Neural progenitor cell (in vitro differentiated cells): ENCODE measurements at regions not wholly inside any gene's neighbourhood (a gene's known extent, or its start where the extent isn't known, plus 50 kb on each side); places are given as distances from the start of the nearest gene placed in this dataset.

Experiments
- DNase-seq: peaks from one replicate; pipeline ENCODE4 v3.0.0-alpha.2; 2016; ENCODE audit warnings: low spot score
- H2AFZ ChIP-seq: fragments of 200-600 bp; sonication (generic); replicated peaks from 2 replicates; pipeline ENCODE4 v1.6.1; 2016; ENCODE audit warnings: antibody characterized with exemption
- H3F3A ChIP-seq: fragments of 200-600 bp; sonication (generic); 2 replicates; pipeline ENCODE4 v1.6.1; 2016; ENCODE audit warnings: antibody characterized with exemption, low read depth
- H3K27ac ChIP-seq: fragments of 200-600 bp; sonication (generic); 2 replicates; pipeline ENCODE4 v1.5.1; 2016; ENCODE audit warnings: mild to moderate bottlenecking
- H3K27me3 ChIP-seq: fragments of 200-600 bp; sonication (generic); 2 replicates; pipeline ENCODE4 v1.6.1; 2016; ENCODE audit warnings: mild to moderate bottlenecking, moderate library complexity
- H3K36me3 ChIP-seq: fragments of 200-600 bp; sonication (generic); 2 replicates; pipeline ENCODE4 v1.5.1; 2016
- H3K4me1 ChIP-seq: fragments of 200-600 bp; sonication (generic); 2 replicates; pipeline ENCODE4 v1.6.1; 2016; ENCODE audit warnings: mixed run types
- H3K4me2 ChIP-seq: fragments of 200-600 bp; sonication (generic); 2 replicates; pipeline ENCODE4 v1.6.1; 2016
- H3K4me3 ChIP-seq: fragments of 200-600 bp; sonication (generic); 2 replicates; pipeline ENCODE4 v1.5.1; 2016
- H3K79me2 ChIP-seq: fragments of 200-600 bp; sonication (generic); 2 replicates; pipeline ENCODE4 v1.6.1; 2016; ENCODE audit warnings: low read depth
- H3K9ac ChIP-seq: fragments of 200-600 bp; sonication (generic); 2 replicates; pipeline ENCODE4 v1.6.1; 2016
- H3K9me3 ChIP-seq: fragments of 200-600 bp; sonication (generic); 2 replicates; pipeline ENCODE4 v1.5.1; 2016; ENCODE audit warnings: low read depth
- H4K20me1 ChIP-seq: fragments of 200-600 bp; sonication (generic); 2 replicates; pipeline ENCODE4 v1.6.1; 2016; ENCODE audit warnings: low read depth
- H3K27ac Mint-ChIP-seq: 3 replicates; pipeline ENCODE4 v1.8.0; 2021; ENCODE audit warnings: mixed read lengths
- H3K27me3 Mint-ChIP-seq: 2 replicates; pipeline ENCODE4 v1.8.0; 2022; ENCODE audit warnings: low read depth, mild to moderate bottlenecking, inconsistent platforms, moderate library complexity, mixed read lengths; ENCODE audit not compliant: insufficient read depth
- H3K36me3 Mint-ChIP-seq: 3 replicates; pipeline ENCODE4 v1.8.0; 2021; ENCODE audit warnings: mixed read lengths
- H3K4me1 Mint-ChIP-seq: 3 replicates; pipeline ENCODE4 v1.8.0; 2021; ENCODE audit warnings: mixed read lengths
- H3K4me3 Mint-ChIP-seq: 3 replicates; pipeline ENCODE4 v1.8.0; 2021; ENCODE audit warnings: mild to moderate bottlenecking, moderate library complexity, mixed read lengths
- H3K9me3 Mint-ChIP-seq: 3 replicates; pipeline ENCODE4 v1.8.0; 2020; ENCODE audit warnings: mixed read lengths
- CTCF ChIP-seq: fragments of 200-600 bp; sonication (generic); IDR thresholded peaks from 2 replicates; pipeline ENCODE4 v1.5.1; 2017; ENCODE audit warnings: antibody characterized with exemption, mild to moderate bottlenecking
- EZH2 ChIP-seq: fragments of 200-600 bp; sonication (generic); IDR thresholded peaks from 2 replicates; pipeline ENCODE4 v1.6.1; 2017; ENCODE audit warnings: antibody characterized with exemption, mild to moderate bottlenecking, moderate library complexity
- EZH2phosphoT487 ChIP-seq: fragments of 200-600 bp; sonication (generic); IDR thresholded peaks from 2 replicates; pipeline ENCODE4 v1.6.1; 2017; ENCODE audit warnings: antibody characterized with exemption

- no peaks in the 10 kb centered on the region for H3K79me2 ChIP-seq
- H4K20me1 ChIP-seq, result no peaks in the 10 kb centered on the region
- H3K9ac ChIP-seq, result no peak overlapping the region
- peaks cover 14% of the 10 kb centered on the region for H3K4me1 ChIP-seq
- H3K9me3 ChIP-seq, result no peaks in the 10 kb centered on the region
- Mint-ChIP-seq H3K4me1 (peaks cover 18% of the 10 kb centered on the region), H3K27ac (peak overlapping the region; percentile 64), H3K27me3 (peaks cover 2% of the 10 kb centered on the region), H3K36me3 (no peaks in the 10 kb centered on the region), H3K4me3 (no peak overlapping the region), H3K9me3 (no peaks in the 10 kb centered on the region)
- no peaks in the 10 kb centered on the region for H3K36me3 ChIP-seq
- H3K4me3 ChIP-seq, result no peak overlapping the region
- no peak overlapping the region for H3K4me2 ChIP-seq
- H2AFZ ChIP-seq, result no peak overlapping the region
- TF ChIP-seq CTCF (no peak), EZH2 (no peak), EZH2phosphoT487 (no peak)
- peaks cover under 1% of the 10 kb centered on the region for H3F3A ChIP-seq
- H3K27ac ChIP-seq, result no peak overlapping the region
- no peak for DNase-seq
- H3K27me3 ChIP-seq, result no peaks in the 10 kb centered on the region
These were observed 56.8 kb upstream of the SPAG16 start for GRCh38 chr2:213227458-213227857.

GRCh38 chr2:213228638-213229037, 55.6 kb upstream of the SPAG16 start:
- Histone ChIP-seq H3K27me3 (no peaks in the 10 kb centered on the region), H3K36me3 (no peaks in the 10 kb centered on the region), H3K4me1 (peaks cover 26% of the 10 kb centered on the region), H3F3A (peaks cover 12% of the 10 kb centered on the region), H3K9me3 (no peaks in the 10 kb centered on the region), H4K20me1 (no peaks in the 10 kb centered on the region), H3K27ac (no peak overlapping the region), H3K9ac (no peak overlapping the region), H3K79me2 (no peaks in the 10 kb centered on the region), H2AFZ (no peak overlapping the region), H3K4me2 (no peak overlapping the region), H3K4me3 (no peak overlapping the region)
- Mint-ChIP-seq H3K36me3 (no peaks in the 10 kb centered on the region), H3K4me1 (peaks cover 29% of the 10 kb centered on the region), H3K27ac (no peak overlapping the region), H3K27me3 (peaks cover 2% of the 10 kb centered on the region), H3K9me3 (no peaks in the 10 kb centered on the region), H3K4me3 (no peak overlapping the region)
- TF ChIP-seq EZH2, result no peak
- TF ChIP-seq CTCF, result no peak
- TF ChIP-seq EZH2phosphoT487, result no peak
- no peak for DNase-seq

- Histone ChIP-seq H3F3A (peaks cover 24% of the 10 kb centered on the region), H4K20me1 (no peaks in the 10 kb centered on the region), H3K27ac (no peak overlapping the region), H3K9me3 (no peaks in the 10 kb centered on the region), H3K27me3 (no peaks in the 10 kb centered on the region), H3K79me2 (no peaks in the 10 kb centered on the region), H3K9ac (no peak overlapping the region), H3K4me2 (no peak overlapping the region), H3K4me1 (peaks cover 38% of the 10 kb centered on the region), H3K36me3 (no peaks in the 10 kb centered on the region), H3K4me3 (no peak overlapping the region), H2AFZ (no peak overlapping the region)
- Mint-ChIP-seq H3K9me3 (no peaks in the 10 kb centered on the region), H3K4me1 (peaks cover 40% of the 10 kb centered on the region), H3K4me3 (no peak overlapping the region), H3K27ac (peak overlapping the region; percentile 23), H3K27me3 (peaks cover 2% of the 10 kb centered on the region), H3K36me3 (no peaks in the 10 kb centered on the region)
- TF ChIP-seq EZH2, result no peak
- no peak for TF ChIP-seq CTCF
- no peak for TF ChIP-seq EZH2phosphoT487
- DNase-seq, result no peak
These were observed 54.5 kb upstream of the SPAG16 start for GRCh38 chr2:213229814-213230213.
